ENCODE measurements at regions not wholly inside any gene's neighbourhood (a gene's known extent, or its start where the extent isn't known, plus 50 kb on each side); places are given as distances from the start of the nearest gene placed in this dataset.

GRCh38 chr2:129009555-129010146 lies 691.0 kb upstream of the HS6ST1 start:
- H3K4me3 ChIP-seq (ENCODE audit: low read depth, low read length): no peak overlapping the region
- no peak for TF ChIP-seq CTCF (conservative IDR thresholded peaks at IDR 0.05; ENCODE audit: low read depth, low read length)
- DNase-seq (ENCODE audit: low read depth): no peak

- no peak for DNase-seq (ENCODE audit: low read depth)
- H3K4me3 ChIP-seq (ENCODE audit: low read depth, low read length): no peak overlapping the region
- no peak for TF ChIP-seq CTCF (conservative IDR thresholded peaks at IDR 0.05; ENCODE audit: low read depth, low read length)
These were observed 691.6 kb upstream of the HS6ST1 start for GRCh38 chr2:129010262-129010661.

GRCh38 chr2:129011466-129012061 lies 692.9 kb upstream of the HS6ST1 start:
- DNase-seq (ENCODE audit: low read depth): no peak
- TF ChIP-seq CTCF (conservative IDR thresholded peaks at IDR 0.05; ENCODE audit: low read depth, low read length): no peak
- H3K4me3 ChIP-seq (ENCODE audit: low read depth, low read length): no peak overlapping the region

- no peak for TF ChIP-seq CTCF (conservative IDR thresholded peaks at IDR 0.05; ENCODE audit: low read depth, low read length)
- no peak overlapping the region for H3K4me3 ChIP-seq (ENCODE audit: low read depth, low read length)
- DNase-seq (ENCODE audit: low read depth): no peak
These were observed 695.8 kb upstream of the HS6ST1 start for GRCh38 chr2:129014432-129014831.

- no peak for DNase-seq (ENCODE audit: low read depth)
- TF ChIP-seq CTCF (conservative IDR thresholded peaks at IDR 0.05; ENCODE audit: low read depth, low read length): no peak
- no peak overlapping the region for H3K4me3 ChIP-seq (ENCODE audit: low read depth, low read length)
These were observed 697.0 kb upstream of the HS6ST1 start for GRCh38 chr2:129015397-129016285.

- H3K4me3 ChIP-seq (ENCODE audit: low read depth, low read length): no peak overlapping the region
These were observed 698.3 kb upstream of the HS6ST1 start for GRCh38 chr2:129016972-129017371.

More at GRCh38 chr2:129016972-129017371, 698.3 kb upstream of the HS6ST1 start:
- no peak for TF ChIP-seq CTCF (conservative IDR thresholded peaks at IDR 0.05; ENCODE audit: low read depth, low read length)
- DNase-seq (ENCODE audit: low read depth): no peak
